SU-DHL-6 (cell line): ENCODE measurements at regions not wholly inside any gene's neighbourhood (a gene's known extent, or its start where the extent isn't known, plus 50 kb on each side); places are given as distances from the start of the nearest gene placed in this dataset.

ENCODE experiments used
- H2AFZ ChIP-seq: fragments of 200-600 bp; sonication (generic); 2 replicates; pipeline ENCODE4 v1.6.1; 2014; ENCODE audit warnings: low read depth, mild to moderate bottlenecking, moderate library complexity, mixed read lengths, antibody characterized with exemption, low read length; ENCODE audit not compliant: severe bottlenecking
- H3F3A ChIP-seq: fragments of 200-600 bp; shearing (Covaris generic); 2 replicates; pipeline ENCODE4 v1.6.0; 2016; ENCODE audit warnings: antibody characterized with exemption, mild to moderate bottlenecking; ENCODE audit not compliant: insufficient read depth
- H3K27ac ChIP-seq: fragments of 200-600 bp; sonication (generic); 2 replicates; pipeline ENCODE4 v1.5.1; 2016; ENCODE audit warnings: low read depth, mild to moderate bottlenecking, low read length, moderate library complexity, mixed read lengths
- H3K27me3 ChIP-seq: fragments of 200-600 bp; sonication (generic), shearing (Covaris generic); 2 replicates; pipeline ENCODE4 v1.6.0; 2014; ENCODE audit warnings: mild to moderate bottlenecking, low read length
- H3K36me3 ChIP-seq: fragments of 200-600 bp; sonication (generic); 2 replicates; pipeline ENCODE4 v1.6.1; 2014; ENCODE audit warnings: mild to moderate bottlenecking, low read length, mixed read lengths
- H3K4me2 ChIP-seq: fragments of 300-600, 200-600 bp; shearing (Covaris generic), sonication (generic); 2 replicates; pipeline ENCODE4 v1.6.0; 2014; ENCODE audit warnings: low read length, low read depth, mild to moderate bottlenecking; ENCODE audit not compliant: poor library complexity, severe bottlenecking
- H3K4me3 ChIP-seq: fragments of 200-600 bp; sonication (generic); 2 replicates; pipeline ENCODE4 v1.5.1; 2014; ENCODE audit warnings: antibody characterized with exemption, low read length, mild to moderate bottlenecking, mixed read lengths; ENCODE audit not compliant: insufficient read depth, poor library complexity, severe bottlenecking
- H3K79me2 ChIP-seq: fragments of 200-600 bp; sonication (generic); 2 replicates; pipeline ENCODE4 v1.6.1; 2014; ENCODE audit warnings: mild to moderate bottlenecking, low read length, moderate library complexity; ENCODE audit not compliant: insufficient read depth
- H3K9ac ChIP-seq: fragments of 200-600 bp; sonication (generic); 2 replicates; pipeline ENCODE4 v1.7.0; 2014; ENCODE audit warnings: mild to moderate bottlenecking, low read length
- H3K9me2 ChIP-seq: fragments of 200-600 bp; sonication (generic); replicated peaks from 2 replicates; pipeline ENCODE4 v1.6.1; 2014; ENCODE audit warnings: low read length; ENCODE audit not compliant: insufficient read depth
- H3K9me3 ChIP-seq: fragments of 200-600 bp; sonication (generic); 2 replicates; pipeline ENCODE4 v1.6.1; 2014; ENCODE audit warnings: low read length, mixed read lengths; ENCODE audit not compliant: insufficient read depth
- H4K20me1 ChIP-seq: fragments of 200-600 bp; sonication (generic); 2 replicates; pipeline ENCODE4 v1.6.1; 2014; ENCODE audit warnings: low read depth, mild to moderate bottlenecking, antibody characterized with exemption, low read length, moderate library complexity, mixed read lengths
- CTCF ChIP-seq: fragments of 200-600 bp; sonication (generic); IDR thresholded peaks from one replicate; pipeline ENCODE4 v1.5.1; 2017; ENCODE audit warnings: antibody characterized with exemption, mild to moderate bottlenecking, low read length, moderate library complexity; ENCODE audit not compliant: insufficient read depth, poor library complexity, severe bottlenecking
- EZH2phosphoT487 ChIP-seq: fragments of 200-600 bp; sonication (generic), shearing (Covaris generic); conservative IDR thresholded peaks from 2 replicates; pipeline ENCODE4 v1.6.1; 2018; ENCODE audit warnings: mild to moderate bottlenecking, antibody characterized with exemption, low read length, moderate library complexity, mixed read lengths

DNA sequence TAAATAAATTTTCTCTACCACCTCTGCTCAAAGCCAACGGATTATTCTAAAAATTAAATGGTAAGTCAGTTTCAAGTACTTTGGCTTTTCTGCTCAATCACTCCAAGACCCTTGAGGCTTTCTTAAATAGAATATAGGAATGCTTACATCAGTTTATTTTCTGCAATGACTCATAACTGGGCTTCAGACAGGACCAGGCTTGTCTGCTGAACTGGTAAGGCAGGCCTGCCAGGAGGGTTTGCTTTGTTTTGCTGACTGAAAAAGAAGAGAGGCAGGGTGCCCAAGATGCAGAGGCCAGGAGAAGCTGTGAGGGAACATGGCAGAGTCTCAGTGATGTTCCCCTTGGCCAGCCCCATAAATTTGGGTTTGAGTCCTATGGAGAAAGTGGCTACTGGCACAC lies 60.3 kb upstream of the EPB41L4A start:
- Histone ChIP-seq H3F3A (no peaks in the 10 kb centered on the region), H2AFZ (no peak overlapping the region), H3K4me2 (no peak overlapping the region), H3K79me2 (no peaks in the 10 kb centered on the region), H3K4me3 (no peak overlapping the region), H3K27me3 (no peaks in the 10 kb centered on the region), H3K9ac (no peak overlapping the region), H3K36me3 (no peaks in the 10 kb centered on the region), H3K27ac (no peak overlapping the region), H3K9me3 (no peaks in the 10 kb centered on the region), H4K20me1 (no peaks in the 10 kb centered on the region), H3K9me2 (no peaks in the 10 kb centered on the region)
- no peak for TF ChIP-seq CTCF
- TF ChIP-seq EZH2phosphoT487, result no peak

DNA sequence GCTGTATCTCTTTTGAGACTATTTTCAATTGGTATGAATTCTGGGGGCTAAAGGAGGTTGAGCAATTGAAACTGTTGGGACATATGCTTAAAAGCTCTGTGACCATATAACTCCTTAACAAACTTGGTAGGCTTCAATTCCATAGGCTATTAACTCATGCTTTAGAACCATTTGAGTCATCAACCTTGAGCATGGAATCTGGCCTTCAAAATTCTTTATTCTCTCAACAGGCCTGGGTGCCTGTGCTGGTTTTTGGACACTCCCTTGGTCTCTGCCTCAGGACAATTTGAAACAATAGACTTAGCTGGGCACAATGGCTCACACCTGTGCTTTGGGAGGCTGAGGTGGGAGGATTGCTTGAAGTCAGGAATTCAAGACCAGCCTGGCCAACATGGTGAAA lies 61.4 kb upstream of the EPB41L4A start:
- Histone ChIP-seq H3K9ac (no peak overlapping the region), H3K9me2 (no peaks in the 10 kb centered on the region), H3K79me2 (no peaks in the 10 kb centered on the region), H2AFZ (no peak overlapping the region), H3F3A (no peaks in the 10 kb centered on the region), H3K27ac (no peak overlapping the region), H3K27me3 (no peaks in the 10 kb centered on the region), H3K4me2 (no peak overlapping the region), H3K4me3 (no peak overlapping the region), H4K20me1 (no peaks in the 10 kb centered on the region), H3K36me3 (no peaks in the 10 kb centered on the region), H3K9me3 (no peaks in the 10 kb centered on the region)
- no peak for TF ChIP-seq EZH2phosphoT487
- TF ChIP-seq CTCF, result no peak

- no peak for TF ChIP-seq CTCF
- TF ChIP-seq EZH2phosphoT487, result no peak
- no peaks in the 10 kb centered on the region for H3F3A ChIP-seq
Measured at GRCh38 chr5:112483704-112484103, 64.6 kb upstream of the EPB41L4A start.

More at GRCh38 chr5:112483704-112484103, 64.6 kb upstream of the EPB41L4A start:
- no peaks in the 10 kb centered on the region for H3K79me2 ChIP-seq
- H3K27ac ChIP-seq, result no peak overlapping the region
- no peaks in the 10 kb centered on the region for H3K9me2 ChIP-seq
- no peaks in the 10 kb centered on the region for H3K36me3 ChIP-seq
- H3K9ac ChIP-seq, result no peak overlapping the region
- no peaks in the 10 kb centered on the region for H3K9me3 ChIP-seq
- H3K4me2 ChIP-seq, result no peak overlapping the region
- no peak overlapping the region for H3K4me3 ChIP-seq
- H4K20me1 ChIP-seq, result no peaks in the 10 kb centered on the region
- H3K27me3 ChIP-seq, result no peaks in the 10 kb centered on the region
- H2AFZ ChIP-seq, result no peak overlapping the region
